ENCODE measurements at regions not wholly inside any gene's neighbourhood (a gene's known extent, or its start where the extent isn't known, plus 50 kb on each side); places are given as distances from the start of the nearest gene placed in this dataset.

GRCh38 chr6:150722614-150723344 lies 123.1 kb downstream of the PLEKHG1 start (continued):
- TF ChIP-seq ZNF318 (CRISPR knock-in tag; IDR thresholded peaks at IDR 0.05) (no peak), ZSCAN25 (CRISPR knock-in tag; IDR thresholded peaks at IDR 0.05) (no peak)

GRCh38 chr6:150723345-150723658 lies 123.6 kb downstream of the PLEKHG1 start:
- no peaks in the 10 kb centered on the region for H4K20me1 ChIP-seq (ENCODE audit: insufficient read depth, low read length)
- no peak overlapping the region for H3K4me3 ChIP-seq (replicated peaks in 1 of 3; ENCODE audit: insufficient read depth in 1 of 3, low read depth in 2 of 3, low read length in 3 of 3)
- TF ChIP-seq HNF4G (IDR thresholded peaks at IDR 0.05; ENCODE audit: borderline replicate concordance, low read depth, low read length) (no peak), HNF4G (CRISPR knock-in tag; IDR thresholded peaks at IDR 0.05; ENCODE audit: borderline replicate concordance, low read depth) (no peak), ZFAT (CRISPR knock-in tag; conservative IDR thresholded peaks at IDR 0.05) (no peak), NFRKB (IDR thresholded peaks at IDR 0.05) (no peak), ZNF670 (CRISPR knock-in tag; IDR thresholded peaks at IDR 0.05; ENCODE audit: borderline replicate concordance) (no peak), ZMYM4 (CRISPR knock-in tag; IDR thresholded peaks at IDR 0.05) (no peak), TBX2 (CRISPR knock-in tag; IDR thresholded peaks at IDR 0.05; ENCODE audit: borderline replicate concordance) (no peak)
- H3K4me1 ChIP-seq (ENCODE audit: insufficient read depth, low read length) = no peaks in the 10 kb centered on the region
- H2AFZ ChIP-seq (ENCODE audit: low read length) = no peak overlapping the region
- no TSS peak for BruUV-seq (replicated peaks)
- no peaks in the 10 kb centered on the region for H3K27me3 ChIP-seq (ENCODE audit: control insufficient read depth in 1 of 2, insufficient read depth in 2 of 2, low read length in 2 of 2)
- H3K9me3 ChIP-seq (ENCODE audit: low read length) = no peaks in the 10 kb centered on the region
- intact Hi-C loops (cut with micrococcal nuclease; ENCODE audit: unreplicated experiment) (no loop called here), in situ Hi-C loops (cut with HindIII; ENCODE audit: extremely low pct_ligation_motif_present, low pct_unique_long_range_greater_than_20kb) (no loop called here)
- CTCF ChIA-PET (ENCODE audit: low intra/inter-chr PET ratio, low total read pairs) = no interaction called here
- H3K4me2 ChIP-seq (ENCODE audit: low read depth, low read length) = no peak overlapping the region
- DNase-seq (ENCODE audit: low spot score) (no peak), FAIRE-seq (no peak), ATAC-seq (no peak)
- no peaks in the 10 kb centered on the region for H3K79me2 ChIP-seq (ENCODE audit: insufficient read depth, low read length)
- no peak overlapping the region for H3K27ac ChIP-seq (ENCODE audit: extremely low read length, insufficient read depth, low read length)
- no peaks in the 10 kb centered on the region for H3K36me3 ChIP-seq (replicated peaks in 1 of 2; ENCODE audit: control insufficient read depth in 1 of 2, insufficient read depth in 2 of 2, low read length in 2 of 2)
- POLR2A ChIA-PET = no interaction called here
- H3K9ac ChIP-seq (ENCODE audit: insufficient read depth, low read depth, low read length) = no peak overlapping the region

All from HepG2 (cell line).